ENCODE measurements at regions not wholly inside any gene's neighbourhood (a gene's known extent, or its start where the extent isn't known, plus 50 kb on each side); places are given as distances from the start of the nearest gene placed in this dataset.

DNA sequence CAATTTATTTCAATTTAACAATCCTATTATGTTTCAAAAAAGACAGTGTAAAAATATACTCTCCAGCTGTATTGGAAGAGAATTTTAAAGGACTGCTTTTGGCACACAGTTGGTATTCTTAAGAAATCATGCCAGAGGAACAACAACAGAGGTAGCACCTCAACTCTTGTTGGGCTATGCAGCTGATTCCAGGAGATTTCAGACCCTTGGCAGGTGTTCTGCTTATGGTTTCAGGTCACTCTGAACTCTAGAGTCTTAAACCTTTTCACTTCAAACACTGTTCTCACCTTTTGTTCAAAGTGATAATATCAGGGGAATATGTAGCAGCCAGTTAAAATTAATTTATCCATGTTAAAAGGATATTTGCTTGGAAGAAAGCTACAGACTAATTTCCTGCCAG lies 160.1 kb downstream of the PFKFB3 start:
- Histone ChIP-seq H3K27me3 (ENCODE audit: insufficient read depth, low read depth) (no peaks in the 10 kb centered on the region), H3K9me3 (ENCODE audit: insufficient read depth, low read depth) (no peaks in the 10 kb centered on the region), H3F3A (ENCODE audit: insufficient read depth, low read depth) (no peaks in the 10 kb centered on the region), H4K20me1 (ENCODE audit: insufficient read depth) (no peaks in the 10 kb centered on the region), H3K27ac (no peak overlapping the region), H3K4me1 (replicated peaks; ENCODE audit: insufficient read depth) (no peaks in the 10 kb centered on the region), H3K36me3 (ENCODE audit: low read depth) (no peaks in the 10 kb centered on the region), H2AFZ (no peak overlapping the region), H3K9me2 (ENCODE audit: insufficient read depth) (no peaks in the 10 kb centered on the region), H3K79me2 (ENCODE audit: low read depth) (no peaks in the 10 kb centered on the region), H3K4me2 (no peak overlapping the region), H3K4me3 (no peak overlapping the region)
- TF ChIP-seq, protein P1, sequence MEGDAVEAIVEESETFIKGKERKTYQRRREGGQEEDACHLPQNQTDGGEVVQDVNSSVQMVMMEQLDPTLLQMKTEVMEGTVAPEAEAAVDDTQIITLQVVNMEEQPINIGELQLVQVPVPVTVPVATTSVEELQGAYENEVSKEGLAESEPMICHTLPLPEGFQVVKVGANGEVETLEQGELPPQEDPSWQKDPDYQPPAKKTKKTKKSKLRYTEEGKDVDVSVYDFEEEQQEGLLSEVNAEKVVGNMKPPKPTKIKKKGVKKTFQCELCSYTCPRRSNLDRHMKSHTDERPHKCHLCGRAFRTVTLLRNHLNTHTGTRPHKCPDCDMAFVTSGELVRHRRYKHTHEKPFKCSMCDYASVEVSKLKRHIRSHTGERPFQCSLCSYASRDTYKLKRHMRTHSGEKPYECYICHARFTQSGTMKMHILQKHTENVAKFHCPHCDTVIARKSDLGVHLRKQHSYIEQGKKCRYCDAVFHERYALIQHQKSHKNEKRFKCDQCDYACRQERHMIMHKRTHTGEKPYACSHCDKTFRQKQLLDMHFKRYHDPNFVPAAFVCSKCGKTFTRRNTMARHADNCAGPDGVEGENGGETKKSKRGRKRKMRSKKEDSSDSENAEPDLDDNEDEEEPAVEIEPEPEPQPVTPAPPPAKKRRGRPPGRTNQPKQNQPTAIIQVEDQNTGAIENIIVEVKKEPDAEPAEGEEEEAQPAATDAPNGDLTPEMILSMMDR (conservative IDR thresholded peaks at IDR 0.05) = no peak
- TF ChIP-seq EZH2 (IDR thresholded peaks at IDR 0.05; ENCODE audit: low read depth) = no peak
- ChIA-PET CTCF (interaction anchor here (0.6 kb wide), 1 partner anchor 1593 kb away, joined by 3 read pairs; no protein-coding TSS in a partner anchor), POLR2A (ENCODE audit: unreplicated experiment) (no interaction called here)
- BruUV-seq (replicated peaks) = no TSS peak
- no peak for DNase-seq
- intact Hi-C loops (cut with micrococcal nuclease; ENCODE audit: unreplicated experiment) = no loop called here

DNA sequence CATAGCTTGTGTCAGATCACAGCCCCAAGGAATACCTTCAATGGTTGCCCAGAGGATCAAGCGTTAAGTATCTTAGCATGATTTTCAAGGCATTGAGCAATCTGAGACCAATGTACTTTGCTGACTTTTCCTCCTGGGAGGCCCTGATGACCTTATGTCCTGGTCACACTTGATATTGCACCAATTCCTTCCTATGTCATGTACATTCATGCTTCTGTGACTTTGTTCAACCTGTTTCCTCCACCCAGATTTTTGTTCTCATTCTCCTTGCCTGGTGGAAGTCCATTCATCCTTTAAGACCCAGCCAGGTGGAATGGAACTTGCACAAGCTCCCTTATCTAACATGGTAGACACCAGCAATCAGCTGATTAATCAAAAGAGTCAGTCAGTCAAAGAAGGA lies 160.8 kb downstream of the PFKFB3 start:
- Histone ChIP-seq H3K4me3 (no peak overlapping the region), H3K27me3 (ENCODE audit: insufficient read depth, low read depth) (no peaks in the 10 kb centered on the region), H3K27ac (no peak overlapping the region), H3F3A (ENCODE audit: insufficient read depth, low read depth) (no peaks in the 10 kb centered on the region), H3K4me2 (no peak overlapping the region), H3K9me3 (ENCODE audit: insufficient read depth, low read depth) (no peaks in the 10 kb centered on the region), H3K4me1 (replicated peaks; ENCODE audit: insufficient read depth) (no peaks in the 10 kb centered on the region), H4K20me1 (ENCODE audit: insufficient read depth) (no peaks in the 10 kb centered on the region), H3K9me2 (ENCODE audit: insufficient read depth) (no peaks in the 10 kb centered on the region), H3K36me3 (ENCODE audit: low read depth) (no peaks in the 10 kb centered on the region), H2AFZ (no peak overlapping the region), H3K79me2 (ENCODE audit: low read depth) (no peaks in the 10 kb centered on the region)
- intact Hi-C loops (cut with micrococcal nuclease; ENCODE audit: unreplicated experiment) = no loop called here
- no TSS peak for BruUV-seq (replicated peaks)
- POLR2A ChIA-PET (ENCODE audit: unreplicated experiment) = no interaction called here
- TF ChIP-seq, protein P1 (conservative IDR thresholded peaks at IDR 0.05) = no peak
- TF ChIP-seq EZH2 (IDR thresholded peaks at IDR 0.05; ENCODE audit: low read depth) = no peak
- no peak for DNase-seq
- CTCF ChIA-PET = interaction anchor here (0.6 kb wide), 1 partner anchor 1594 kb away, joined by 3 read pairs; no protein-coding TSS in a partner anchor

DNA sequence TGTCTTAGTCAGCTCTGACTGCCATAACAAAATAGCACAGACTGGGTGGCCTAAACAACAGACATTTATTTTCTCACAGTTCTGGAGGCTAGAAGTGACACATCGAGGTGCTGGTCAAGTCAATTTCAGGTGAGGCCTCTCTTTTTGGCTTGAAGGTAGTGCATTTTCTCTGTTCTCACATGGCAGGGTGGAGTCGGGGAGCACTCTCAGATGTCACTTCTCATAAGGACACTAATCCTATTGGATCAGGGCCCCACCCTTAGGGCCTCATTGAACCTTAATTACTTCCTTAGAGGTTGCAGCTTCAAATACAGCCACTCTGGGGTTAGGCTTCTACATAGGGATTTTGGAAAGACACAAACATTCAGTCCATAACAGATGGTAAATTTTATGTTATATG lies 161.6 kb downstream of the PFKFB3 start:
- Histone ChIP-seq H3K79me2 (ENCODE audit: low read depth) (no peaks in the 10 kb centered on the region), H4K20me1 (ENCODE audit: insufficient read depth) (no peaks in the 10 kb centered on the region), H3K36me3 (ENCODE audit: low read depth) (no peaks in the 10 kb centered on the region), H3K27me3 (ENCODE audit: insufficient read depth, low read depth) (no peaks in the 10 kb centered on the region), H3K4me3 (no peak overlapping the region), H3K4me1 (replicated peaks; ENCODE audit: insufficient read depth) (no peaks in the 10 kb centered on the region), H3K9me2 (ENCODE audit: insufficient read depth) (no peaks in the 10 kb centered on the region), H3K9me3 (ENCODE audit: insufficient read depth, low read depth) (no peaks in the 10 kb centered on the region), H3K27ac (no peak overlapping the region), H3K4me2 (no peak overlapping the region), H3F3A (ENCODE audit: insufficient read depth, low read depth) (no peaks in the 10 kb centered on the region), H2AFZ (no peak overlapping the region)
- no peak for DNase-seq
- ChIA-PET POLR2A (ENCODE audit: unreplicated experiment) (no interaction called here), CTCF (no interaction called here)
- TF ChIP-seq, protein P1 (conservative IDR thresholded peaks at IDR 0.05) = no peak
- no peak for TF ChIP-seq EZH2 (IDR thresholded peaks at IDR 0.05; ENCODE audit: low read depth)
- BruUV-seq (replicated peaks) = no TSS peak
- intact Hi-C loops (cut with micrococcal nuclease; ENCODE audit: unreplicated experiment) = no loop called here

Data from PC-9 (cell line).